ENCODE measurements at regions not wholly inside any gene's neighbourhood (a gene's known extent, or its start where the extent isn't known, plus 50 kb on each side); places are given as distances from the start of the nearest gene placed in this dataset.

- TF ChIP-seq EZH2 (IDR thresholded peaks at IDR 0.05; ENCODE audit: borderline replicate concordance, low read depth, low read length, poor library complexity, severe bottlenecking) (no peak), CTCF (conservative IDR thresholded peaks at IDR 0.05; ENCODE audit: low read depth, low read length) (no peak)
These were observed 250.7 kb downstream of the SATB2 start for GRCh38 chr2:199207011-199207410.

All from A673 (cell line).